ENCODE measurements at regions not wholly inside any gene's neighbourhood (a gene's known extent, or its start where the extent isn't known, plus 50 kb on each side); places are given as distances from the start of the nearest gene placed in this dataset.
"Not testable (repeated sequence)": the region's sequence is repeated elsewhere in the genome, so short reads cannot be mapped to it uniquely, and the experiment has no call there.

DNA sequence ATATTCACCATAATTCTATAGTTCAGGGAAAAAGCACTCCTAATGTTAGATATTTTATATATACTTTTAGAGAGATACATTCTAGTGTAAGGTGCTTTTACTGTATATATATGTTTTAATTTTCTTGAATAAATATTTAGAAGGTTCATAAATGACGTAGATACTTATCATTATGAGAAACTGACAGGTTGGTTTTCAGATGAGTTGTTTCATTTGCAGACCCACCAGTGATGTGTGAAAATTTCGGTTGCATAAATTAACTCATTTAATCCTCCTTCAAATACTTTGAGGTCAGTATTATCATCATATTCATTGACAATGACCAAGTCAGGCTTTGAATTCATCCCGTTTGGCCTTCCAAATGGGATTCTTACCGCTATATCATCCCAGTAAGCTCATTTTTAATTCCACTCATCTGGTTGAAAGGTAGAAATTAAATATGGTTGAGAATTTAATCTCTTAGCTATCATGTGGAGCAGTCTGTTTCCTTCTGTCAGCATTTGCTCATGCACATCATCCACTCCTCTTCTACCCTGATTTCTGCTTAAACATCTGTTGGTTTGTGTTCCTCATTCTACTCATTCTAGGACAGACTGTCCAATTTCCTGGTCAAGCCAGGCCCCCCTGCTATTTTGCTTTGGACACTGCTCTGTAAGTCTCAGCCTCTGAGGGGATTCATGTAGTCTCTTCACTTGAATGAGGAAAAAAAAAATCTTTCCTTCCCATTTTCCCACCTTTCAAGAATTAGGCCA lies 1156.6 kb downstream of the PLA2G4A start:
- peak; percentile 75 to 95 for DNase-seq

DNA sequence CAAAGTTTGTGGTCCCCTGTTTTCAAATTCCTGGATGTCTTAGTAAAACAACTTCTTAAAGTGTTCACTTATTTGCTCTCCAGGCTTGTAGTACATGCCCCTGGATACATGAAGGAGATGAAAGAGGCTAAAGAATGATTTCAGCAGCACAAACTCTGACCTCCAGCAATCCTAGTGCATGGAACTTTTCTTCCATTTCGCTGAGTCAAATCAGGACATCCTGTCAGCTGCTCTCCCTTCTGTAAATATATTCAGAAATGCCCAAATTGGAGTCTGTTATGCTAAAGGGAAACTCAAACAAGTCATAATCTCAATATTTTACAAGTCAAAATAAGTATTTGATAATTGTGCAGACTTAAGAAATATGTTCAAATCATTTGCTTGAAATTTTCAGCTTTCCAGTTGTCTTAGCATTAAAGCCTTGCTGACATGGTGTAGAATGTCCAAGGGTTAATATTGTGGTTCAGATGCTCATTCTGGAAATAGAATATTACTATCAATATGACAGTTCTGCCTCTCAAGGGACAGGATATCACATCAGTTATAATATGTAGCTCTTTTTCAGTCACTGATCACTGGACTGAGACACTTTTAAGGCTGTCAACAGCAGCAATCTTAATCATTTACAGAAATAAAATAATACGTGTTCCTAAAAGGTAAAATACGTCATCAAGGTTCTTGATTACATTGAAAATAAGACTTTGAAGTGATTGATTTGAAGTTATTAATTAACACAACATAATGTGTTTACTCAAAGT lies 1157.3 kb downstream of the PLA2G4A start:
- DNase-seq: peak in 1 of 2 experiments; percentile 24

DNA sequence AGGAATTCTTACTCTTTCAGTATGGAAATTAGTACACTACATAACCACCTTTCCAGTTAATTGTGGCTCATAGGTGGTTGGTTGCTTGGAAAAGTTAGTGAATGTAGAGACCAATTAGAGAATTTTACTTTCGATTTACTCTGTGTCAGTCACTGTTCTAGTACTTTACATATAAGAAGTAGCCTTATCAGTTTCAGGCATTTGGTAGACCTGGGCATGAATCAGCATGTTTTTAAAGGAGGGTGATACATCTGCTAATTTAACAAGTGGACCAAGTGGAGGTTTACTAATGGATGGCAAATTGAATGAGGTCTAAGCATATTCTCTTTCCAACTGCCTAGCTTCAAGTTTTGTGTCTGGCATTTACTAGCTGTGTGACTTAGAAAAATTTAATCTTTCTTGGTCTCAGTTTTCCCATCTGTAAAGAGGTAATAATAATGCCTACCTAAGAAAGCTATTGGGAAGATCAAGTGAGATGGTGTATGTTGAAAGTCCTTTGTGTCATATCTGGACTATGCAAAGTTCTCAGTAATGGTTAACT lies 1158.6 kb downstream of the PLA2G4A start:
- no peak for DNase-seq

DNA sequence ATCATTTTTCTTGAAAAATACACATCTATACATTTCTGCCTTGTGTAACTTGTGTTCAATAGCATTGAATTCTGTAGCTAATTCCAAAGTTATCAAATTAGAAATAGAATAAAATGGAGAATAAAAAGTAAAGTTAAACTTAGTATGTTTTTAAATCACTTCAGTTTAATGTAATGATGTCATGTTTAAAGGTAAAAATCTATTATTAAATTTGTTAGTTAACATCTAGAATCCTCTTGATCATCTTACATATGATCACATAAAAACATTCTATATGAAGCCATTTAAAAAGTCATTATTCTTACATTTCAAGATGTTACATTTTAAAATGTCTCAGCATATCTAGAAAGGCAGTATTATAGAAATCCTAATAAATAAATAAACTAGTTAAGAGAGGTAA lies 1163.2 kb downstream of the PLA2G4A start:
- DNase-seq: no peak

DNA sequence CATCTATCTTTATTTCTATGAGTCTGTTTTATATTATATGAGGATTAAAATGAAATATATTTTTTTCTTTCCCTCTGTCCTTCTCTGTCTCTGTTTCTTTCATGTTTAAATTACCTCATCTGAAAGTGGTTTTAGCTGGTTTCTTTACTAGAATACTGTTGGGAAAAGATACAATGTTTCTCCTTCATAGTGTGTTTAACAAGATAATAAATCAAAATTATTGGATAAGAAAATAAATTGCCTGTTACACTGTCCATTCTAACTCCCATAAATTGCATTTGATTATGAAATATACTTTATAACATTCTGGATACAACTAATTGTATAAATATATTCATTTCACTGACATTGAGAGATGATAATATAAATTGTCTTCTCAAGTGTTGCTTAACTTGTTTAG lies 1168.0 kb downstream of the PLA2G4A start:
- no peak for DNase-seq

DNA sequence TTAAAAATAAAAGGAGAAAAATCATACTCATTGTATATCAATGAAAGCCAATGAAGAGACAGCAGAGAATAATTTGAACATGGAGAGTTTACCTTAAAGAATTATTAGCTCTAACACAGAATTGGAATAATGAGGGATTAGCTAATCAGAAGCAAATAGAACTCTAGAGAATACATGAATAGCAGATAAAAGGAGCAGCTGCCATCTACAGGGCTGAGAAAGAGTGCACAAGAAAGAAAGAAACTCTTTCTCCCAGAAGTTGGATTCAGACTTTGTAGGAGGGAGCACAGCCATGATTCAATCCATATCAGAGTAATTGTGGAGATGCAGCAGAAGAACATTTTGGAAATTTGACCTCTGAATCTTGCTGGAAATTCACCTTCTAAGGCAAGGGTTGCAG lies 1171.2 kb downstream of the PLA2G4A start:
- DNase-seq: peak in 1 of 2 experiments; percentile 28

DNA sequence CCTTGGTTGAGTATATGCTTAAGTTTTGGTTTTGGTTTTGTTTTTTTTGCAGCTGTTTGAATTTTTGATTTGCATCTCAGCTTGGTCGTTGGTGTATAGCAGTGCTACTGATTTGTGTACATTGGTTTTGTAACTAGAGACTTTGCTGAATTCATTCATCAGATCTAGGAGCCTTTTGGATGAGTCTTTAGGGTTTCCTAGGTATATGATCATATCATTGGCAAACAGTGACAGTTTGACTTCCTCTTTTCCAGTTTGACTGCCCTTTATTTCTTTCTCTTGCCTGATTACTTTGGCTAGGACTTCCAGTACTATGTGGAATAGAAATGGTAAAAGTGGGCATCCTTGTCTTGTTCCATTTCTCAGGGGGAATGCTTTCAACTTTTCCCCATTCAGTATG lies 1174.9 kb downstream of the PLA2G4A start:
- not testable (repeated sequence) for DNase-seq

DNA sequence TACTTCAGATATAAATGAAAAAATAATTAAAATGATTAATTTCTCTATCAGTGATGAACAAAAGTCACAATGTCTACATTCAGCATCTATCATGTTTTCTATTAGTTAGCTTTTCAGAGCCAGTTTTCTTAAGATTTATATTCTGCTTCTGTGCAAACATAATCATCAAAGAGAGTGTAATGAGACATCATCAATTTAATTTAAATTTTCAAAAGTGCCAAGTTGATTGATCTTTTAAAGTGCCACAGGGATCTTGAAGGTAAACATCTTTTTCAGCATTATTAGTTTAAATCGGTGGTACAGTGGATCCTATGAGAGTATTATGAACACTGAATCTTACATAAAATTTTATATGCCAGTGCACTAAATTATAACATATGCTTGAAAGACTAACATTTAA lies 1176.1 kb downstream of the PLA2G4A start:
- no peak for DNase-seq

DNA sequence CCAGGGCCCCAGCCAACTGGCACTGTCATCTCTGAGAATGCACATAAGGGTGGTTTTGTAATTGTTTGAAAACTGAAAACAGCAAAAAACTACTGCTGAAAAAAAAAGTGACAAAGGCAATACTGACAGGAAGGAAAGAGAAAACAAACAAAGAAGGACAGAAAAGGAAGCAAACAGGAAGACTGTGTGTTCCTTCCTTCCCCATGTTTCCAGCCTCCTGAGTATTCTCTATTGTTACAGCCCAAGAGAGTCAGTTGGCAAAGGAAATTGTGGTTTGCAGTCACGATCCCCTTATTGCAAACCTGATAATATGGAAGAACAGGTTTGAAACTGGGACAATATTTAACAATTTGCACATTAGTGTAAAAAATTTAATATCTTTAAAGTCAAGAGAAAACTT lies 1177.6 kb downstream of the PLA2G4A start:
- DNase-seq: no peak

DNA sequence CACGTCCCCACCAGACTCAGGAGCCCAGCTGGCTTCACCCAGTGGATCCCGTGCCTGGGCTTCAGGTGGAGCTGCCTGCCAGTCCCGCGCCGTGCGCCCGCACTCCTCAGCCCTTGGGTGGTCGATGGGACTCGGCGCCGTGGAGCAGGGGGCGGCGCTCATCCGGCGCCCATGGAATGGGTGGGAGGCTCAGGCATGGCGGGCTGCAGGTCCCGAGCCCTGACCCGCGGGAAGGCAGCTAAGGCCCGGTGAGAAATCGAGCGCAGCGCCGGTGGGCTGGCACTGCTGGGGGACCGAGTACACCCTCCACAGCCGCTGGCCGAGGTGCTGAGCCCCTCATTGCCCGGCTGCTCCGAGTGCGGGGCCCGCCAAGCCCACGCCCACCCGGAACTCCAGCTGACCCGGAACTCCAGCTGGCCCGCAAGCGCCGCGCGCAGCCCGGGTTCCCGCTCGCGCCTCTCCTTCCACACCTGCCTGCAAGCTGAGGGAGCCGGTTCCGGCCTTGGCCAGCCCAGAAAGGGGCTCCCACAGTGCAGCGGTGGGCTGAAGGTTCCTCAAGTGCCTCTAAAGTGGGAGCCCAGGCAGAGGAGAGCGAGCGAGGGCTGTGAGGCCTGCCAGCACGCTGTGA lies 1184.6 kb downstream of the PLA2G4A start:
- not testable (repeated sequence) for DNase-seq

DNA sequence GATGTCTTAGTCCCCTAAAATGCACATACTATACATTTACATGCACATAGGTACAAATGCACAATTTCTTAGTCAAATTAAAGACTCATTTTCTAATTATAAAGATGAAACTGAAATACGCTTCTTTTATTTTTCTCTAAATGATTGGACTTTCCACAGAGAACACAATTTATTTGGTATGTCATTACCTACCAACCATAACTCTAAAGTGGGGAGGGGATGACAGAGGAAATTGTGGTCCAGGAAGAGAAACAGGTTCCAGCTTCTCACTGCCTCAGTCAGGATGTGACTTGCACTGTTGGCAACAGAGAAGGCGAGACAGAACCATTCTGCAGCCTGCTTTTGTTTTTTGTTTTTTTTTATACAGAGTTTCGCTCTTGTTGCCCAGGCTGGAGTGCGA lies 1189.2 kb downstream of the PLA2G4A start:
- no peak for DNase-seq

DNA sequence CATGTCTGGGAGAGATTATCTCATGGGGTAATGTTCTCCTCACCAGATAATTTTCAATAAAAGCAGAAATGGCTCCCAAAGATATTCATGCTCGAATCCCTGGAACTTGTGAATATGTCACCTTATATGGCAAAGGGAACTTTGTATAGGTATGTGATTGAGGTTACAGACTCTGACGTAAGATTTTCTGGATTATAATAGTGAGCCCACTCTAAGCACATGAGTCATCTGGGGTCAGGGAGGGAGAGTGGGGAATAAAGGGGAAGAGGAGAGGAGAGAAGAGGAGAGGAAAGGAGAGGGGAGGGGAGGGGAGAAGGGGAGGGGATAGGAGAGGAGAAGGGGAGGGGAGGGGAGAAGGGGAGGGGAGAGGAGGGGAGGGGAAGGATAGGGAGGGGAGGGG lies 1193.9 kb downstream of the PLA2G4A start:
- no peak for DNase-seq

DNA sequence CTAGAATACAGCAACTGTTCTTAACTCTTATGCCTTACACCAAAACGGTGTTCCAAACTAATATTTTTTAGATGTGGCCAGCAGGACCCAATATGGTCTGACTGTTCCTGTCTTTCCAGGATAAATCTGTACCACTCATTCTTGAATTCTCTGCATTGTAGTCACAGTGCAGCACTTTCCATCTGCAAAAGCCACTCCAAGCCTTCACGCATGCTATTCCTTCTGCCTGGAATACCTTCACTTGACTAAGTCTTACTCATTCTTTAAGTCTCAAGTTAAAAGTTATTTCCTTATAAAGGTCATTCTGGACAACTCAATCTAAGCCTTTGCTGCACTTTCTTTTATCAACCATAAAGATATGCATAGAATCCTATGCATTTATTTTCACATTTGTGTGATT lies 1194.5 kb downstream of the PLA2G4A start:
- no peak for DNase-seq

DNA sequence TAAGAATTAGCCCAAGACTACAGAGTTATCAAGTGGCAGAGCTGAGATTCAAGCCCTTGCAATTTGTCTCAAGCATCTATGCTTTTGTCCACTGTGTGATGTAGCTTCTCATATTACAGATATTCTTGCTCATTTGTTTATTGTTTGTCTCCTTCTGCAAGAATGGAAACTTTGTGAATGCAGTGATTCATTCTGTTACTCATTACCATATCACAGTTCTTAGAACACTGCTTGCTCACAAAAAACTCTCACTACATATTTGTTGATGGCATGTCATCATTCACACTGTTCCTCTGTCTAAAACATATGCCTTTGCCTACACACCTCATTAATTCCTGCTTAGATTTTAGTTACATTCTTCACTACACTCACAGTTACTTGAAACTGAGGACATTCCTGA lies 1198.9 kb downstream of the PLA2G4A start:
- DNase-seq: no peak

DNA sequence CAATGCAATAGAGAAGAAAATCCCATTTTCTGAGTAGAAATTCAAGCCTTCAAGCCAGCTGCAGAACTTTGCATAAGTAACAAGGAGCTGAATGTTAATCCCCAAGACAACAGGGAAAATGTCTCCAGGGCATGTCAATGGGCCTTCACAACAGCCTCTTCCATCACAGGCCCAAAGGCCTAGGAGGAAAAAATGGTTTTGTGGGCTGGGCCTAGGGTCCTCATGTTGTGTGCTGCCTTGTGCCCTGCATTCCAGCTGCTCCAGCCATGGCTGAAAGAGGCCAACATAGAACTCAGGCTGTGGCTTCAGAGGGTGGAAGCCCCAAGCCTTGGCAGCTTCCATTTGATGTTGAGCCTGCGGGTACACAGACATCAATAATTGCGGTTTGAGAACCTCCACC lies 1208.8 kb downstream of the PLA2G4A start:
- DNase-seq: not testable (repeated sequence)

DNA sequence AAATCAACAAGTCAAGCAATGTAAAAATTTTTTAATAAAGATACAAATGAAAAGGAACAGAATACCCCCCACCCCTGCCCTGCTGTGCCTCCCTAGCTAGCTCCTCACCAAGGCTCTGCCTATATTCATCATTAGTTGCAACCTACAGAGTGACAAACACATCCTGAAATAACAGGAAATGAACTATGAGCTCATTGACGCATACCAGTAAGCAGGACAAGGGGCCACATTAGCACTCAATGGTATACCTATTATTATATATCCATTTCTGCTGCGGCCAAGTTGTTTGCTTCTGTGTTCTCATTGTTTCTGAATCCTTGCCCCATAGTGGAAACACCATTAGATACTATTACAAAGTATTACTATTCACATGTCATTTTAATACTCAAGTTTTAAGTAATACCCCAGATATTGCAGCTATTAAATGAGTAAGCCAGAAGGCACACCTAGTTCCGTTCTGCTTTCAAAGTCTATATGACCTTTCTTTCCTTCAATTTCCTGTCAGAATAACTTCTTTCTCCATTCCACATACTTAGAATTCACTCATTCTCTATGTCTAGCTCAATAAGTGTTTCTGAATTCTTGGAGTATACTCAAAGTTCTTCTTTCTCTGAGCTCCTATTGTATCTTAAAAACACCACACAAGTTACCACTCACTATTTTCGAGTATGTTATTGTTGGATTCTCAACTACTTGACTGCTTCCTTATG lies 1214.9 kb downstream of the PLA2G4A start:
- DNase-seq: no peak

DNA sequence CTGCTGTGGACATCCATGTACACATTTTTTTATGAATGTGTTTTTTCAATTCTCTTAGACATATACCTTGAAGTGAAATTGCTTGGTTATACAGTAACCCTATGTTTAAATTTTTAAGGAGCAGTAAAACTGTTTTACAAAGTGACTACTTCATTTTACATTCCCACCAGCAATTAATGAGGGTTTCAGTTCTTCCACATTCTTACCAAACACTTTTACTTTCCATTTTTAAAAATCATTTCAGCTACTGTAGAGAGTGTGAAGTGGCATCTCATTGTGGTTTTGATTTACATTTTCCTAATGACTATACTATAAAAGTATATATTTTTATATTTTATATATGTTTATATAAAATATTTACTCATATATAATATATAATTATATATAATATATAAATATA lies 1221.5 kb downstream of the PLA2G4A start:
- no peak for DNase-seq

DNA sequence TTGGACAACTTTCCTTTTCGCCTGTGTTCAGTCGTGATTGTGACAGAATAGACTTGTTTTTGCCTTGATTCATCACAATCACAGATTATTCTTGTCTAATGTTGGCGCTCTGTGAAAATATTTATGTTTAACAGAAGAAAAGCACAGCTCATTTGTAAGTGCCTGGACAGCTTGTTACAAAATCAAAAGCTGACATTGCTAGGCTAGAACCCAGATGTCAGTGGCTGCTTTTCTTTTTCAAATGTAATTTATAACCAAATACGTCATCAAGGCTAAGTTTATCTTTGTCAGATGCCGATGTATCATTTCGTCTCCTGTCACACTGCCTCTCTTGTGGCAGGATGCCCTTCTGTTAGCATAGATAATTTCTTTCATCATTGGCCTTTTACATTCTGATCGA lies 1227.3 kb downstream of the PLA2G4A start:
- DNase-seq: no peak

DNA sequence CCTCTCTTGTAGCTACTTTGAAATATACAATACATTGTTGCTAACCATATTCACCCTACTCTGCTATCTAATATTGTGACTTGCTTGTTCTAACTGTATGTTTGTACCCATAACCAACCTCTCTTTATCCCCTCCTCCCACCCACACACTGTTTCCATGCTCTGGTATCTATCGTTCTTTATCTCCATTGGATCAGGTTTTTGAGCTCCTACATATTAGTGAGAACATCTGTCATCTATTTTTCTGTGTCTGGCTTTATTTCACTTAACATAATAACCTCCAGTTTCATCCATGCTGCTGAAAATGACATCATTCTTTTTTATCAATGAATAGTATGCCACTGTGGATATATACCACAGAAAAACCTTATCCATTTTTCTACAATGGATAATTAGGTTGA lies 1230.1 kb downstream of the PLA2G4A start:
- DNase-seq: peak in 1 of 2 experiments; percentile 45

DNA sequence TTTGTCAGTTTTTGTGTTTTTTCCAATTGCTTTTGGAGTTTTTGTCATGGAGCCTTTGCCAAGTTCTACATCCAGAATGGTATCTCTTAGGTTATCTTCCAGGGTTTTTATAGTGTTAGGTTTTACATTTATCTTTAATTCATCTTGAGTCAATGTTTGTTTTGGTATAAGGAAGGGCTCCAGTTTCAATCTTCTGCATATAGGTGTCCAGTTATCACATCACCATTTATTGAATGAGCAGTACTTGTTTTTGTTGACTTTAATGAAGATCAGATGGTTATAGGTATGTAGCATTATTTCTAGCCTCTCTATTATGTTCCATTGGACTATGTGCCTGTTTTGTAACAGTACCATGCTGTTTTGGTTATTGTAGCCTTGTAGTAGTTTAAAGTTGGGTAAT lies 1233.1 kb downstream of the PLA2G4A start:
- no peak for DNase-seq

DNA sequence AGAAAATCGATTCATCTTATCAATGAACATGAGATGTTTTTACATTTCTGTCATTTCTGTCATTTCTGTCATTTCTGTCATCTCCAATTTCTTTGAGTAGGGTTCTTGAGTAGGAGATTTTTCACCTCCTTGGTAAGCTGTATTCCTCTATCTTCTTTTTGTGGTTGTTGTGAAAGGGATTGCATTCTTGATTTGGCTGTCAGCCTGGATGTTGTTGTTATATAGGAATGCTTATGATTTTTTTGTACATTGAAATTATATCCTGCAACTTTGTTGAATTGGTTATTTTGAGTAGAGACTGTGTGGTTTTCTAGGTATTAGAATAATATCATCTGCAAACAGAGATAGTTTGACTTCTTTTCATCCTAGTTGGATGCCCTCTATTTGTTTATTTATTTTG lies 1233.7 kb downstream of the PLA2G4A start:
- no peak for DNase-seq

DNA sequence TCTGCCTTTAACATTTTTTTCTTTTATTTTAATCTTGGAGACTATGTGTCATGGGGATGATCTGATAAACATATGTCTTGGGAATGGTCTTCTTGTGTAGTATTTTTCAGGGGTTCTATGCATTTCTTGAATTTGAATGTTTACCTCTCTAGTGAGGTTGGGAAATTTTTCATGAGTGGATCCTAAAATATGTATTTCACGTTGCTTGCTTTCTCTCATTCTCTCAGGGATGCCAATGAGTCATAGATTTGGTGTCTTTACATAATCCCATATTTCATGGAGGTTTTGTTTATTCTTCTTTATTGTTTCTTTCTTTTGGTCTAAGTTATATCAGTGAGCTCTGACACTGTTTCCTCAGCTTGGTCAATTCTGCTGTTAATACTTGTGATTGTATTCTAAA lies 1237.2 kb downstream of the PLA2G4A start:
- no peak for DNase-seq

DNA sequence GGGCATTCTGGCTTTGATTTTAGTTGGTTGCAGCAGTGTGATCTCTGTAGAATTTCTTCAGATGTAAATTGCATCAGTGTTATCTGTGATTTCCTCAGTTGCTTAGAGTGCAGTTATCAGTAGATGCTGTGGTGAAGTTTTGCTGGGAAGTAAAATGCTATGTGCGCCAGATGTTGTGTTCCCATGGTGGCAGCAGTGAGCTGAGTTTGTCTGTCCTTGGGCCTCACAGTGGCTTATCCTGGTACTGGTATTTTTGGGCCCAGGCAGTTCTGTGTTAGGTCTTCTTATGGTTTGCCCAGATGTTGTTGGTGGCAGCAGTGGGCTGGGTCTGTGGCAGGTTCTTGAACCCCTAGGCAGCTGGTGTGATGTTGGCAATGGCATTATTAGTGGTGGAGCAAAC lies 1242.1 kb downstream of the PLA2G4A start:
- DNase-seq: no peak
